ENCODE measurements at regions not wholly inside any gene's neighbourhood (a gene's known extent, or its start where the extent isn't known, plus 50 kb on each side); places are given as distances from the start of the nearest gene placed in this dataset.

GRCh38 chr9:108720191-108720642, 135.6 kb downstream of the ACTL7B start:
- DNase-seq (ENCODE audit: low spot score): no peak

- DNase-seq (ENCODE audit: low spot score): no peak
Observed at GRCh38 chr9:108710424-108710823, 145.4 kb downstream of the ACTL7B start.

- no peak for DNase-seq (ENCODE audit: low spot score)
Observed at GRCh38 chr9:108709997-108710396, 145.8 kb downstream of the ACTL7B start.

- no peak for DNase-seq (ENCODE audit: low spot score)
Observed at GRCh38 chr9:108709126-108709525, 146.7 kb downstream of the ACTL7B start.

GRCh38 chr9:108708448-108708847, 147.3 kb downstream of the ACTL7B start:
- DNase-seq (ENCODE audit: low spot score): no peak

- no peak for DNase-seq (ENCODE audit: low spot score)
Observed at GRCh38 chr9:108707120-108707519, 148.7 kb downstream of the ACTL7B start.

- no peak for DNase-seq (ENCODE audit: low spot score)
Observed at GRCh38 chr9:108704156-108704852, 151.5 kb downstream of the ACTL7B start.

- no peak for DNase-seq (ENCODE audit: low spot score)
Observed at GRCh38 chr9:108703429-108703828, 152.4 kb downstream of the ACTL7B start.

GRCh38 chr9:108702681-108703080, 153.1 kb downstream of the ACTL7B start:
- no peak for DNase-seq (ENCODE audit: low spot score)

- DNase-seq (ENCODE audit: low spot score): no peak
Observed at GRCh38 chr9:108698801-108699200, 157.0 kb downstream of the ACTL7B start.

GRCh38 chr9:108698231-108698630, 157.6 kb downstream of the ACTL7B start:
- no peak for DNase-seq (ENCODE audit: low spot score)

GRCh38 chr9:108696156-108696555, 159.6 kb downstream of the ACTL7B start:
- DNase-seq (ENCODE audit: low spot score): no peak

GRCh38 chr9:108694170-108694569, 161.6 kb downstream of the ACTL7B start:
- DNase-seq (ENCODE audit: low spot score): no peak

GRCh38 chr9:108691614-108692013, 164.2 kb downstream of the ACTL7B start:
- DNase-seq (ENCODE audit: low spot score): no peak

GRCh38 chr9:108688676-108689075, 167.1 kb downstream of the ACTL7B start:
- no peak for DNase-seq (ENCODE audit: low spot score)

GRCh38 chr9:108688051-108688450, 167.7 kb downstream of the ACTL7B start:
- DNase-seq (ENCODE audit: low spot score): no peak

- DNase-seq (ENCODE audit: low spot score): no peak
Observed at GRCh38 chr9:108687006-108687987, 168.5 kb downstream of the ACTL7B start.

- no peak for DNase-seq (ENCODE audit: low spot score)
Observed at GRCh38 chr9:108684288-108685025, 171.3 kb downstream of the ACTL7B start.

- no peak for DNase-seq (ENCODE audit: low spot score)
Observed at GRCh38 chr9:108683245-108683644, 172.5 kb downstream of the ACTL7B start.

GRCh38 chr9:108681851-108682590, 173.8 kb downstream of the ACTL7B start:
- DNase-seq (ENCODE audit: low spot score): no peak

- no peak for DNase-seq (ENCODE audit: low spot score)
Observed at GRCh38 chr9:108680946-108681345, 174.8 kb downstream of the ACTL7B start.

GRCh38 chr9:108677776-108678175, 178.0 kb downstream of the ACTL7B start:
- no peak for DNase-seq (ENCODE audit: low spot score)

Measured in iPS-NIHi11 (cell line).